OCI-LY7 (cell line): ENCODE measurements at regions not wholly inside any gene's neighbourhood (a gene's known extent, or its start where the extent isn't known, plus 50 kb on each side); places are given as distances from the start of the nearest gene placed in this dataset.

Source experiments
- BruUV-seq: library from RNA; stranded (reverse); fragments of 400-500 nt; replicated peaks from 2 replicates; lab custom pipeline; 2021; lab: Mats Ljungman, UMichigan
- CTCF ChIA-PET: fragments of 300-600 bp; sonication (Branson Sonifier 250); formaldehyde crosslinking; loops from one replicate; lab custom pipeline; 2022; ENCODE audit warnings: antibody characterized with exemption; ENCODE audit not compliant: unreplicated experiment; lab: Charles Lee
- POLR2A ChIA-PET: fragments of 300-600 bp; sonication (Branson Sonifier 250); formaldehyde crosslinking; loops from one replicate; lab custom pipeline; 2022; ENCODE audit warnings: antibody characterized with exemption; lab: Charles Lee
- DNase-seq: peaks from one replicate; pipeline ENCODE4 v3.0.0-alpha.2; 2015; ENCODE audit warnings: low spot score
- H2AFZ ChIP-seq: fragments of 200-600 bp; sonication (generic), shearing (Covaris generic); 2 replicates; pipeline ENCODE4 v1.6.1; 2014; ENCODE audit warnings: mild to moderate bottlenecking, antibody characterized with exemption, low read length, moderate library complexity
- H3K27ac ChIP-seq: fragments of 200-600 bp; sonication (generic); 2 replicates; pipeline ENCODE4 v1.5.1; 2014; ENCODE audit warnings: mixed run types, low read depth, mild to moderate bottlenecking, moderate library complexity, low read length, inconsistent platforms; ENCODE audit not compliant: poor library complexity, severe bottlenecking
- H3K36me3 ChIP-seq: fragments of 200-600 bp; sonication (generic); 2 replicates; pipeline ENCODE4 v1.6.1; 2014; ENCODE audit warnings: mild to moderate bottlenecking, antibody characterized with exemption, low read length, moderate library complexity, mixed read lengths; ENCODE audit not compliant: insufficient read depth
- H3K4me1 ChIP-seq: fragments of 200-600 bp; sonication (generic); 2 replicates; pipeline ENCODE4 v1.5.1; 2014; ENCODE audit warnings: mild to moderate bottlenecking, low read length; ENCODE audit not compliant: insufficient read depth, poor library complexity, severe bottlenecking
- H3K4me2 ChIP-seq: fragments of 200-600 bp; sonication (generic); 2 replicates; pipeline ENCODE4 v1.6.1; 2014; ENCODE audit warnings: mild to moderate bottlenecking, low read length
- H3K4me3 ChIP-seq: fragments of 200-600 bp; sonication (generic); 2 replicates; pipeline ENCODE4 v1.5.1; 2014; ENCODE audit warnings: mild to moderate bottlenecking, low read depth, low read length; ENCODE audit not compliant: poor library complexity, severe bottlenecking
- H3K79me2 ChIP-seq: fragments of 200-600 bp; sonication (generic); 2 replicates; pipeline ENCODE4 v1.6.1; 2016; ENCODE audit warnings: low read depth, mild to moderate bottlenecking, low read length, moderate library complexity, mixed read lengths; ENCODE audit not compliant: insufficient read depth
- H3K9me2 ChIP-seq: fragments of 200-600 bp; sonication (generic); 2 replicates; pipeline ENCODE4 v1.6.1; 2016; ENCODE audit warnings: mild to moderate bottlenecking, low read length, mixed read lengths; ENCODE audit not compliant: insufficient read depth
- H3K9me3 ChIP-seq: fragments of 200-600 bp; sonication (generic); 2 replicates; pipeline ENCODE4 v1.6.1; 2014; ENCODE audit warnings: mild to moderate bottlenecking, mixed run types, low read length, mixed read lengths
- H4K20me1 ChIP-seq: fragments of 200-600 bp; sonication (generic); 2 replicates; pipeline ENCODE4 v1.6.1; 2014; ENCODE audit warnings: mild to moderate bottlenecking, antibody characterized with exemption, low read length, moderate library complexity, mixed read lengths; ENCODE audit not compliant: insufficient read depth
- CTCF ChIP-seq: fragments of 200-600 bp; sonication (generic); conservative IDR thresholded peaks from 2 replicates; pipeline ENCODE4 v1.5.1; 2014; ENCODE audit warnings: mild to moderate bottlenecking, antibody characterized with exemption, low read length, moderate library complexity, mixed read lengths
- EZH2phosphoT487 ChIP-seq: fragments of 200-600 bp; sonication (generic); IDR thresholded peaks from 2 replicates; pipeline ENCODE4 v1.6.1; 2018; ENCODE audit warnings: low read depth, borderline replicate concordance, mild to moderate bottlenecking, mixed run types, antibody characterized with exemption, low read length, moderate library complexity, mixed read lengths
- intact Hi-C: fragments of 100-400 bp; cut with micrococcal nuclease; formaldehyde crosslinking; loops from one replicate; pipeline ENCODE4 v1.10.0; 2022; ENCODE audit not compliant: unreplicated experiment

- no peaks in the 10 kb centered on the region for H3K4me1 ChIP-seq
- no peaks in the 10 kb centered on the region for H3K79me2 ChIP-seq
- no peak overlapping the region for H3K4me3 ChIP-seq
- H3K9me2 ChIP-seq = no peaks in the 10 kb centered on the region
- no peaks in the 10 kb centered on the region for H3K9me3 ChIP-seq
- CTCF ChIA-PET = no interaction called here
- TF ChIP-seq EZH2phosphoT487 = no peak
- no peak for TF ChIP-seq CTCF
- no peaks in the 10 kb centered on the region for H3K36me3 ChIP-seq
- H4K20me1 ChIP-seq = no peaks in the 10 kb centered on the region
- POLR2A ChIA-PET = no interaction called here
- DNase-seq = no peak
- no peak overlapping the region for H3K4me2 ChIP-seq
- no peak overlapping the region for H2AFZ ChIP-seq
- H3K27ac ChIP-seq = no peak overlapping the region
- intact Hi-C loops = no loop called here
- BruUV-seq = no TSS peak
These were observed 145.9 kb downstream of the ACKR3 start for GRCh38 chr2:236715491-236715961.

- H3K9me3 ChIP-seq = no peaks in the 10 kb centered on the region
- no peaks in the 10 kb centered on the region for H3K36me3 ChIP-seq
- H3K4me3 ChIP-seq = no peak overlapping the region
- H3K4me1 ChIP-seq = no peaks in the 10 kb centered on the region
- BruUV-seq = no TSS peak
- POLR2A ChIA-PET = no interaction called here
- intact Hi-C loops = no loop called here
- no peak overlapping the region for H2AFZ ChIP-seq
- no peaks in the 10 kb centered on the region for H3K9me2 ChIP-seq
- H3K27ac ChIP-seq = no peak overlapping the region
- no peaks in the 10 kb centered on the region for H4K20me1 ChIP-seq
- no peak for DNase-seq
- H3K79me2 ChIP-seq = no peaks in the 10 kb centered on the region
- TF ChIP-seq EZH2phosphoT487 = no peak
- no peak for TF ChIP-seq CTCF
- H3K4me2 ChIP-seq = no peak overlapping the region
- CTCF ChIA-PET = no interaction called here
These were observed 147.5 kb downstream of the ACKR3 start for GRCh38 chr2:236717120-236717519.

GRCh38 chr2:236717729-236718128 lies 148.1 kb downstream of the ACKR3 start:
- POLR2A ChIA-PET = no interaction called here
- CTCF ChIA-PET = interaction anchor here (0.5 kb wide), 1 partner anchor 372 kb away, joined by 3 read pairs; no protein-coding TSS in a partner anchor
- H3K79me2 ChIP-seq = no peaks in the 10 kb centered on the region
- no peak for TF ChIP-seq CTCF
- no peak for TF ChIP-seq EZH2phosphoT487
- no peak overlapping the region for H2AFZ ChIP-seq
- H3K9me3 ChIP-seq = no peaks in the 10 kb centered on the region
- no peak overlapping the region for H3K4me2 ChIP-seq
- no peaks in the 10 kb centered on the region for H3K9me2 ChIP-seq
- H3K36me3 ChIP-seq = no peaks in the 10 kb centered on the region
- no peak overlapping the region for H3K4me3 ChIP-seq
- H3K4me1 ChIP-seq = no peaks in the 10 kb centered on the region
- no peak overlapping the region for H3K27ac ChIP-seq
- DNase-seq = no peak
- BruUV-seq = no TSS peak
- intact Hi-C loops = no loop called here
- H4K20me1 ChIP-seq = no peaks in the 10 kb centered on the region
